ENCODE measurements at regions not wholly inside any gene's neighbourhood (a gene's known extent, or its start where the extent isn't known, plus 50 kb on each side); places are given as distances from the start of the nearest gene placed in this dataset.

- TF ChIP-seq ATM (IDR thresholded peaks at IDR 0.05; ENCODE audit: borderline replicate concordance) = no peak
- TF ChIP-seq SMAD1 (CRISPR knock-in tag; IDR thresholded peaks at IDR 0.05; ENCODE audit: borderline replicate concordance, low read depth) = no peak
- no peak for TF ChIP-seq MAFK (conservative IDR thresholded peaks at IDR 0.05 in 1 of 2, IDR thresholded peaks at IDR 0.05 in 1 of 2; ENCODE audit: low read length in 2 of 2)
- TF ChIP-seq ZNF335 (CRISPR knock-in tag; IDR thresholded peaks at IDR 0.05) = no peak
- no peak for TF ChIP-seq KAT7 (CRISPR knock-in tag; IDR thresholded peaks at IDR 0.05; ENCODE audit: borderline replicate concordance)
- no peak for TF ChIP-seq CREB1 (IDR thresholded peaks at IDR 0.05)
- TF ChIP-seq CREB1 (CRISPR knock-in tag; IDR thresholded peaks at IDR 0.05) = no peak
- no peak for TF ChIP-seq HNRNPLL (IDR thresholded peaks at IDR 0.05; ENCODE audit: low read depth, low read length, poor library complexity, severe bottlenecking)
- no peak for TF ChIP-seq BCLAF1 (IDR thresholded peaks at IDR 0.05)
- no peak for TF ChIP-seq ZNF543 (CRISPR knock-in tag; IDR thresholded peaks at IDR 0.05)
- TF ChIP-seq DPF2 (CRISPR knock-in tag; IDR thresholded peaks at IDR 0.05; ENCODE audit: borderline replicate concordance, low read depth) = no peak
- no peak for TF ChIP-seq RELA (CRISPR knock-in tag; IDR thresholded peaks at IDR 0.05)
- TF ChIP-seq IRF1 (CRISPR knock-in tag; IDR thresholded peaks at IDR 0.05; ENCODE audit: low read depth) = no peak
- TF ChIP-seq ZNF766 (CRISPR knock-in tag; IDR thresholded peaks at IDR 0.05; ENCODE audit: borderline replicate concordance) = no peak
Measured at GRCh38 chr16:26211542-26211941, 519.8 kb downstream of the HS3ST4 start.

All from HepG2 (cell line).